Loucy (cell line): ENCODE measurements at regions not wholly inside any gene's neighbourhood (a gene's known extent, or its start where the extent isn't known, plus 50 kb on each side); places are given as distances from the start of the nearest gene placed in this dataset.

Experiments
- H2AFZ ChIP-seq: fragments of 200-600 bp; sonication (generic); 2 replicates; pipeline ENCODE4 v1.6.0; 2016; ENCODE audit warnings: antibody characterized with exemption, mild to moderate bottlenecking, low read length, moderate library complexity
- H3F3A ChIP-seq: fragments of 200-600 bp; 2 replicates; pipeline ENCODE4 v1.6.0; 2016; ENCODE audit warnings: antibody characterized with exemption, low read depth, mild to moderate bottlenecking
- H3K27me3 ChIP-seq: fragments of 200-600 bp; sonication (generic); 2 replicates; pipeline ENCODE4 v1.6.1; 2014; ENCODE audit warnings: low read length, mild to moderate bottlenecking; ENCODE audit not compliant: insufficient read depth, poor library complexity, severe bottlenecking
- H3K36me3 ChIP-seq: fragments of 200-600 bp; sonication (generic); 2 replicates; pipeline ENCODE4 v1.6.1; 2016; ENCODE audit warnings: low read length; ENCODE audit not compliant: insufficient read depth
- H3K4me1 ChIP-seq: fragments of 200-600 bp; sonication (generic); 2 replicates; pipeline ENCODE4 v1.5.1; 2014; ENCODE audit warnings: low read length, mild to moderate bottlenecking; ENCODE audit not compliant: insufficient read depth, poor library complexity, severe bottlenecking
- H3K4me2 ChIP-seq: fragments of 200-600 bp; sonication (generic); 2 replicates; pipeline ENCODE4 v1.6.0; 2014; ENCODE audit warnings: antibody characterized with exemption, low read length, low read depth, mild to moderate bottlenecking; ENCODE audit not compliant: poor library complexity, severe bottlenecking
- H3K4me3 ChIP-seq: fragments of 200-600 bp; sonication (generic); 2 replicates; pipeline ENCODE4 v1.5.1; 2014; ENCODE audit warnings: low read length, mild to moderate bottlenecking, mixed read lengths; ENCODE audit not compliant: poor library complexity, severe bottlenecking
- H3K79me2 ChIP-seq: fragments of 200-600 bp; sonication (generic); 2 replicates; pipeline ENCODE4 v1.6.1; 2014; ENCODE audit warnings: low read length; ENCODE audit not compliant: insufficient read depth
- H3K9ac ChIP-seq: fragments of 200-600 bp; sonication (generic); 2 replicates; pipeline ENCODE4 v1.6.0; 2014; ENCODE audit warnings: mild to moderate bottlenecking, low read depth, low read length, moderate library complexity; ENCODE audit not compliant: poor library complexity, severe bottlenecking
- H3K9me2 ChIP-seq: fragments of 200-600 bp; sonication (generic); replicated peaks from 2 replicates; pipeline ENCODE4 v1.6.1; 2016; ENCODE audit warnings: low read depth, low read length, mixed read lengths
- H3K9me3 ChIP-seq: fragments of 200-600 bp; sonication (generic); 2 replicates; pipeline ENCODE4 v1.6.1; 2014; ENCODE audit warnings: mild to moderate bottlenecking, antibody characterized with exemption, low read length, low read depth; ENCODE audit not compliant: insufficient read depth
- H4K20me1 ChIP-seq: fragments of 200-600 bp; sonication (generic); 2 replicates; pipeline ENCODE4 v1.6.0; 2014; ENCODE audit warnings: antibody characterized with exemption, low read length, mild to moderate bottlenecking; ENCODE audit not compliant: insufficient read depth, poor library complexity, severe bottlenecking
- EZH2phosphoT487 ChIP-seq: fragments of 200-600 bp; IDR thresholded peaks from 2 replicates; pipeline ENCODE4 v1.6.1; 2018; ENCODE audit warnings: antibody characterized with exemption, mild to moderate bottlenecking, moderate library complexity, borderline replicate concordance
- TF ChIP-seq, protein P1 (sequence below): fragments of 200-600 bp; sonication (generic); conservative IDR thresholded peaks from 2 replicates; pipeline ENCODE4 v1.5.1; 2014; ENCODE audit warnings: mild to moderate bottlenecking, antibody characterized with exemption, low read length

DNA sequence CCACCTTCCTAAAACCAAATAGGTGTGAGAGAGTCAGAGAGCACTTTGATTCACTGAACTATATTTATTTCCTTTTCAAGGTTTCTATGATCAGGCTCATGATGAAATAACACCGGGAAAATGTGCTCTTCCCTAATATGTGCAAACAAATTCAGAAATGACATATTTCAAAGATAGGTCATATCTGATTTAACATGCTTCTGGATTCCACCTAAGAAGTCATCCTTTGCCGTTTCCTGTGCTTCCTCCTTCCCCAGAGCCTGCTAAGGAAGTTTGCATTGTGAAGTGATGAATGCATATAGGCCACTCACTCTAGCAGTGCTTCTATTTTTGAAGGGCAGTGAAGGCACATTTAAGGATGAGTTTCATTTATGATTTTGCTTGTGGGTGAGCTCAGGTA, 327.6 kb downstream of the TDRD15 start:
- no peaks in the 10 kb centered on the region for H3K4me1 ChIP-seq
- no peaks in the 10 kb centered on the region for H3K27me3 ChIP-seq
- no peaks in the 10 kb centered on the region for H3K79me2 ChIP-seq
- H3K36me3 ChIP-seq = no peaks in the 10 kb centered on the region
- H3K9me2 ChIP-seq = no peaks in the 10 kb centered on the region
- H3K4me2 ChIP-seq = no peak overlapping the region
- no peak overlapping the region for H3K9ac ChIP-seq
- no peak overlapping the region for H3K4me3 ChIP-seq
- TF ChIP-seq, protein P1, sequence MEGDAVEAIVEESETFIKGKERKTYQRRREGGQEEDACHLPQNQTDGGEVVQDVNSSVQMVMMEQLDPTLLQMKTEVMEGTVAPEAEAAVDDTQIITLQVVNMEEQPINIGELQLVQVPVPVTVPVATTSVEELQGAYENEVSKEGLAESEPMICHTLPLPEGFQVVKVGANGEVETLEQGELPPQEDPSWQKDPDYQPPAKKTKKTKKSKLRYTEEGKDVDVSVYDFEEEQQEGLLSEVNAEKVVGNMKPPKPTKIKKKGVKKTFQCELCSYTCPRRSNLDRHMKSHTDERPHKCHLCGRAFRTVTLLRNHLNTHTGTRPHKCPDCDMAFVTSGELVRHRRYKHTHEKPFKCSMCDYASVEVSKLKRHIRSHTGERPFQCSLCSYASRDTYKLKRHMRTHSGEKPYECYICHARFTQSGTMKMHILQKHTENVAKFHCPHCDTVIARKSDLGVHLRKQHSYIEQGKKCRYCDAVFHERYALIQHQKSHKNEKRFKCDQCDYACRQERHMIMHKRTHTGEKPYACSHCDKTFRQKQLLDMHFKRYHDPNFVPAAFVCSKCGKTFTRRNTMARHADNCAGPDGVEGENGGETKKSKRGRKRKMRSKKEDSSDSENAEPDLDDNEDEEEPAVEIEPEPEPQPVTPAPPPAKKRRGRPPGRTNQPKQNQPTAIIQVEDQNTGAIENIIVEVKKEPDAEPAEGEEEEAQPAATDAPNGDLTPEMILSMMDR = no peak
- no peak for TF ChIP-seq EZH2phosphoT487
- H3K9me3 ChIP-seq = no peaks in the 10 kb centered on the region
- no peaks in the 10 kb centered on the region for H3F3A ChIP-seq
- H4K20me1 ChIP-seq = no peaks in the 10 kb centered on the region
- H2AFZ ChIP-seq = no peak overlapping the region

DNA sequence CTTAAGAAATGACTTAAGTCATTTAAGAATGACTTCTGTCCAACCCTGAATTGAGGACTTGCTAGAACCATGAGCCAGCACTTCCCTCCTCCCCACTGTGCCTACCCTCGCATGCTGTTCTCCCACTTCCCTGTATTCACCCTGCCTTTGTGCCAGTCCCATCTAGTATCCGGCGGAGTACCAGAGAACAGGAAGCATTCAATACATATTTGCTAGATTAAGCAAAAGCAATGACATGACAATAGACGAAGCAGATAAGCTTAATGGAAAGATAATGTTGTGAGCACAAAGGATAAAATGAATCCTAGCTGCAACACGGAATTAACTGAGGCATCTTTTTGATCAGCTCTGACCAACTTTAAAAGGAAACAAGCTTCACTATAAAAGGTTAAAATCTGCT, 328.5 kb downstream of the TDRD15 start:
- Histone ChIP-seq H3K4me3 (no peak overlapping the region), H3K9me2 (no peaks in the 10 kb centered on the region), H3K9ac (no peak overlapping the region), H3K4me1 (no peaks in the 10 kb centered on the region), H2AFZ (no peak overlapping the region), H4K20me1 (no peaks in the 10 kb centered on the region), H3K4me2 (no peak overlapping the region), H3K27me3 (no peaks in the 10 kb centered on the region), H3K79me2 (no peaks in the 10 kb centered on the region), H3F3A (no peaks in the 10 kb centered on the region), H3K9me3 (no peaks in the 10 kb centered on the region), H3K36me3 (no peaks in the 10 kb centered on the region)
- TF ChIP-seq EZH2phosphoT487 = no peak
- TF ChIP-seq, protein P1 = no peak

DNA sequence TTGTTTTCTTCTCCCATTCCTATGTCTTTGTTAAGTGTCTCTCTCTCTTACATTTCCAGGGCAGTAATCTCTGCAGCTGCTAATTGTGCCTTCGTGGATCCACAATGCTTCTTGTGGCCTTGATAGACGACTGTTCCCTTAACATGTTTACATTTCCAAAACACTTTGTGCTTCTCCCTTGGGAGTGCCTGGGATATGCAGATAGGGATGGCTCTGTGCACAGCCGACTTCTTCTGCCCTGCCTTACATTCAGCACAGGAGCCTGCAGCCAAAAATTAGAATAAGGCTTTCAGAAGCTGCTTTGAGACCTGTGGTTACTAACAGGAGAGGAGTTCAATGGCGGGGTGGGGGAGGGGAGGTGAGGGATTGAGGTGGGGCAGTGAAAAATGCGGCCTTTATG, 328.9 kb downstream of the TDRD15 start:
- Histone ChIP-seq H3K79me2 (no peaks in the 10 kb centered on the region), H3K9ac (no peak overlapping the region), H3K4me3 (no peak overlapping the region), H3K9me3 (no peaks in the 10 kb centered on the region), H3K4me1 (no peaks in the 10 kb centered on the region), H3K4me2 (no peak overlapping the region), H3K36me3 (no peaks in the 10 kb centered on the region), H4K20me1 (no peaks in the 10 kb centered on the region), H3F3A (no peaks in the 10 kb centered on the region), H3K9me2 (no peaks in the 10 kb centered on the region), H3K27me3 (no peaks in the 10 kb centered on the region), H2AFZ (no peak overlapping the region)
- TF ChIP-seq EZH2phosphoT487 = no peak
- TF ChIP-seq, protein P1 = no peak
